ENCODE measurements at regions not wholly inside any gene's neighbourhood (a gene's known extent, or its start where the extent isn't known, plus 50 kb on each side); places are given as distances from the start of the nearest gene placed in this dataset.

DNA sequence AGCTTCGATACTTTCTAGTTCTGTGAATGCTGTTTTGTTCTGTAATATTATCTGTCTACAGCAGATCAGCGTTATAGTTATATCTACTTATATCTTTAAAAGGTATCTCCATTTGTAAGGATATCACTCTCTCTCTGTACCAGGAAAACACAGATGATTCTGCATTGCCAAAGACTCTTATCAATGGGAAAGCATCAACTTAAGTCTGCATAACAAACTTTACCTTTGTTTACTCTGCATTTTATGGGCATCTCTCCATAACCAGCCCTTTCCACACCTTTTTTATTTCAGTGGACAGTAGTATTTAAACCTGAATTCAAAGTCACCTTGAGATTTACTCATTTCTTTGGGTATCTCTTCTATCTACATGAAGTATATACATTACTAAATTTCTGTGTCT, 238.7 kb upstream of the GRM7 start:
- TF ChIP-seq, protein P1, sequence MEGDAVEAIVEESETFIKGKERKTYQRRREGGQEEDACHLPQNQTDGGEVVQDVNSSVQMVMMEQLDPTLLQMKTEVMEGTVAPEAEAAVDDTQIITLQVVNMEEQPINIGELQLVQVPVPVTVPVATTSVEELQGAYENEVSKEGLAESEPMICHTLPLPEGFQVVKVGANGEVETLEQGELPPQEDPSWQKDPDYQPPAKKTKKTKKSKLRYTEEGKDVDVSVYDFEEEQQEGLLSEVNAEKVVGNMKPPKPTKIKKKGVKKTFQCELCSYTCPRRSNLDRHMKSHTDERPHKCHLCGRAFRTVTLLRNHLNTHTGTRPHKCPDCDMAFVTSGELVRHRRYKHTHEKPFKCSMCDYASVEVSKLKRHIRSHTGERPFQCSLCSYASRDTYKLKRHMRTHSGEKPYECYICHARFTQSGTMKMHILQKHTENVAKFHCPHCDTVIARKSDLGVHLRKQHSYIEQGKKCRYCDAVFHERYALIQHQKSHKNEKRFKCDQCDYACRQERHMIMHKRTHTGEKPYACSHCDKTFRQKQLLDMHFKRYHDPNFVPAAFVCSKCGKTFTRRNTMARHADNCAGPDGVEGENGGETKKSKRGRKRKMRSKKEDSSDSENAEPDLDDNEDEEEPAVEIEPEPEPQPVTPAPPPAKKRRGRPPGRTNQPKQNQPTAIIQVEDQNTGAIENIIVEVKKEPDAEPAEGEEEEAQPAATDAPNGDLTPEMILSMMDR (IDR thresholded peaks at IDR 0.05 in 8 of 11, conservative IDR thresholded peaks at IDR 0.05 in 3 of 11) = no peak
- TF ChIP-seq POLR2A (IDR thresholded peaks at IDR 0.05) (no peak), POLR2AphosphoS5 (IDR thresholded peaks at IDR 0.05) (no peak)

Data from spleen (tissue), 7 donors.